Fibroblast of skin of left biceps (primary cell): ENCODE measurements at regions not wholly inside any gene's neighbourhood (a gene's known extent, or its start where the extent isn't known, plus 50 kb on each side); places are given as distances from the start of the nearest gene placed in this dataset.

Experiments used
- DNase-seq, 2 experiments: peaks; one replicate each; pipeline ENCODE4 v3.0.0-alpha.2; 2013; ENCODE audit warnings: low read depth in 2 of 2

- DNase-seq = no peak
Observed at GRCh38 chr6:17226786-17227233, 54.4 kb upstream of the RBM24 start.

DNA sequence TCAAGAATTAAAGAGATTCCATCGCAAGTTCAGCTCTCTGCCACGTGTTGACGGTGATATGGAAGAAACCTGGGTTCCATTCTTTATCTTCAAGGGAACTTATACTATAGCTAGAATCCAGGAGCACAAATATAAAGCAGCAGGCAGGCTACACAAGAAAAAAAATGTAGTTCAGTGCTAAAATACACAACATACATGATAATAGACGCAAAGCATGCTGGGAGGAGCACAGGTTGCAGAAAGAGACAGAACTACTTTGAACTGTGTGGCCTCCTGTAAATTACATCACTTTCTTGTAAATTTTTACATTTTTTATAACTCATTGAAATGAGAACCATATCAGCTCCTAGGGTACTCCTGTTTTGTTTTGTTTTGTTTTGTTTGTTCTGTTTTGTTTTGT, 53.8 kb upstream of the RBM24 start:
- no peak for DNase-seq
